ENCODE measurements at regions not wholly inside any gene's neighbourhood (a gene's known extent, or its start where the extent isn't known, plus 50 kb on each side); places are given as distances from the start of the nearest gene placed in this dataset.

- no peak overlapping the region for H3K27ac ChIP-seq (ENCODE audit: low read depth, low read length)
- no peak overlapping the region for H3K9ac ChIP-seq (ENCODE audit: low read length)
- peaks cover 0 to 6% of the 10 kb centered on the region in 2 donors for H3K27me3 ChIP-seq (ENCODE audit: control insufficient read depth in 1 of 2, insufficient read depth in 2 of 2, low read length in 2 of 2)
- H3K9me3 ChIP-seq (ENCODE audit: low read length): no peaks in the 10 kb centered on the region
- no peaks in the 10 kb centered on the region for H3K4me1 ChIP-seq (ENCODE audit: insufficient read depth, low read length)
- H3K4me3 ChIP-seq (ENCODE audit: low read depth in 1 of 2, low read length in 2 of 2): no peak overlapping the region
- no peaks in the 10 kb centered on the region for H3K36me3 ChIP-seq (ENCODE audit: insufficient read depth, low read length)
Observed at GRCh38 chr22:48832592-48832991, 995.1 kb downstream of the BRD1 start.

GRCh38 chr22:48829908-48830307 is 997.8 kb downstream of the BRD1 start:
- Histone ChIP-seq H3K9ac (ENCODE audit: low read length) (no peak overlapping the region), H3K4me1 (ENCODE audit: insufficient read depth, low read length) (no peaks in the 10 kb centered on the region), H3K36me3 (ENCODE audit: insufficient read depth, low read length) (no peaks in the 10 kb centered on the region), H3K27me3 (ENCODE audit: control insufficient read depth in 1 of 2, insufficient read depth in 2 of 2, low read length in 2 of 2) (peaks cover 0 to 17% of the 10 kb centered on the region in 2 donors), H3K9me3 (ENCODE audit: low read length) (no peaks in the 10 kb centered on the region), H3K4me3 (ENCODE audit: low read depth in 1 of 2, low read length in 2 of 2) (no peak overlapping the region), H3K27ac (ENCODE audit: low read depth, low read length) (no peak overlapping the region)

- no peak overlapping the region for H3K4me3 ChIP-seq (ENCODE audit: low read depth in 1 of 2, low read length in 2 of 2)
- no peaks in the 10 kb centered on the region for H3K9me3 ChIP-seq (ENCODE audit: low read length)
- H3K27me3 ChIP-seq (ENCODE audit: control insufficient read depth in 1 of 2, insufficient read depth in 2 of 2, low read length in 2 of 2): peaks cover 0 to 17% of the 10 kb centered on the region in 2 donors
- H3K27ac ChIP-seq (ENCODE audit: low read depth, low read length): no peak overlapping the region
- no peaks in the 10 kb centered on the region for H3K4me1 ChIP-seq (ENCODE audit: insufficient read depth, low read length)
- H3K9ac ChIP-seq (ENCODE audit: low read length): no peak overlapping the region
- no peaks in the 10 kb centered on the region for H3K36me3 ChIP-seq (ENCODE audit: insufficient read depth, low read length)
Observed at GRCh38 chr22:48828688-48829087, 999.0 kb downstream of the BRD1 start.

GRCh38 chr22:48827904-48828555 is 999.6 kb downstream of the BRD1 start:
- Histone ChIP-seq H3K9ac (ENCODE audit: low read length) (no peak overlapping the region), H3K36me3 (ENCODE audit: insufficient read depth, low read length) (no peaks in the 10 kb centered on the region), H3K9me3 (ENCODE audit: low read length) (no peaks in the 10 kb centered on the region), H3K4me3 (ENCODE audit: low read depth in 1 of 2, low read length in 2 of 2) (no peak overlapping the region), H3K27me3 (ENCODE audit: control insufficient read depth in 1 of 2, insufficient read depth in 2 of 2, low read length in 2 of 2) (peaks cover 0 to 17% of the 10 kb centered on the region in 2 donors), H3K4me1 (ENCODE audit: insufficient read depth, low read length) (no peaks in the 10 kb centered on the region), H3K27ac (ENCODE audit: low read depth, low read length) (no peak overlapping the region)

- Histone ChIP-seq H3K4me1 (ENCODE audit: insufficient read depth, low read length) (no peaks in the 10 kb centered on the region), H3K27me3 (ENCODE audit: control insufficient read depth in 1 of 2, insufficient read depth in 2 of 2, low read length in 2 of 2) (peaks cover 0 to 17% of the 10 kb centered on the region in 2 donors), H3K9me3 (ENCODE audit: low read length) (no peaks in the 10 kb centered on the region), H3K9ac (ENCODE audit: low read length) (no peak overlapping the region), H3K4me3 (ENCODE audit: low read depth in 1 of 2, low read length in 2 of 2) (no peak overlapping the region), H3K27ac (ENCODE audit: low read depth, low read length) (no peak overlapping the region), H3K36me3 (ENCODE audit: insufficient read depth, low read length) (no peaks in the 10 kb centered on the region)
Observed at GRCh38 chr22:48827268-48827846, 1000.3 kb downstream of the BRD1 start.

GRCh38 chr22:48826546-48826945 is 1001.1 kb downstream of the BRD1 start:
- Histone ChIP-seq H3K9me3 (ENCODE audit: low read length) (no peaks in the 10 kb centered on the region), H3K27me3 (ENCODE audit: control insufficient read depth in 1 of 2, insufficient read depth in 2 of 2, low read length in 2 of 2) (peaks cover 0 to 17% of the 10 kb centered on the region in 2 donors), H3K36me3 (ENCODE audit: insufficient read depth, low read length) (no peaks in the 10 kb centered on the region), H3K9ac (ENCODE audit: low read length) (no peak overlapping the region), H3K4me3 (ENCODE audit: low read depth in 1 of 2, low read length in 2 of 2) (no peak overlapping the region), H3K27ac (ENCODE audit: low read depth, low read length) (no peak overlapping the region), H3K4me1 (ENCODE audit: insufficient read depth, low read length) (no peaks in the 10 kb centered on the region)

- Histone ChIP-seq H3K27me3 (ENCODE audit: control insufficient read depth in 1 of 2, insufficient read depth in 2 of 2, low read length in 2 of 2) (peaks cover 0 to 17% of the 10 kb centered on the region in 2 donors), H3K9me3 (ENCODE audit: low read length) (no peaks in the 10 kb centered on the region), H3K36me3 (ENCODE audit: insufficient read depth, low read length) (no peaks in the 10 kb centered on the region), H3K4me1 (ENCODE audit: insufficient read depth, low read length) (no peaks in the 10 kb centered on the region), H3K27ac (ENCODE audit: low read depth, low read length) (no peak overlapping the region), H3K4me3 (ENCODE audit: low read depth in 1 of 2, low read length in 2 of 2) (no peak overlapping the region), H3K9ac (ENCODE audit: low read length) (no peak overlapping the region)
Observed at GRCh38 chr22:48825802-48826520, 1001.7 kb downstream of the BRD1 start.

- H3K9ac ChIP-seq (ENCODE audit: low read length): no peak overlapping the region
- peaks cover 0 to 17% of the 10 kb centered on the region in 2 donors for H3K27me3 ChIP-seq (ENCODE audit: control insufficient read depth in 1 of 2, insufficient read depth in 2 of 2, low read length in 2 of 2)
- no peaks in the 10 kb centered on the region for H3K4me1 ChIP-seq (ENCODE audit: insufficient read depth, low read length)
- H3K36me3 ChIP-seq (ENCODE audit: insufficient read depth, low read length): no peaks in the 10 kb centered on the region
- H3K9me3 ChIP-seq (ENCODE audit: low read length): no peaks in the 10 kb centered on the region
- no peak overlapping the region for H3K4me3 ChIP-seq (ENCODE audit: low read depth in 1 of 2, low read length in 2 of 2)
- H3K27ac ChIP-seq (ENCODE audit: low read depth, low read length): no peak overlapping the region
Observed at GRCh38 chr22:48824712-48825651, 1002.7 kb downstream of the BRD1 start.

- Histone ChIP-seq H3K4me3 (ENCODE audit: low read depth in 1 of 2, low read length in 2 of 2) (no peak overlapping the region), H3K9me3 (ENCODE audit: low read length) (no peaks in the 10 kb centered on the region)
Observed at GRCh38 chr22:48823941-48824340, 1003.7 kb downstream of the BRD1 start.

GRCh38 chr22:48822278-48823233 is 1005.1 kb downstream of the BRD1 start:
- Histone ChIP-seq H3K4me1 (ENCODE audit: insufficient read depth, low read length) (no peaks in the 10 kb centered on the region), H3K27me3 (ENCODE audit: control insufficient read depth in 1 of 2, insufficient read depth in 2 of 2, low read length in 2 of 2) (peaks cover 0 to 11% of the 10 kb centered on the region in 2 donors), H3K36me3 (ENCODE audit: insufficient read depth, low read length) (no peaks in the 10 kb centered on the region), H3K9ac (ENCODE audit: low read length) (no peak overlapping the region), H3K4me3 (ENCODE audit: low read depth in 1 of 2, low read length in 2 of 2) (no peak overlapping the region), H3K9me3 (ENCODE audit: low read length) (no peaks in the 10 kb centered on the region), H3K27ac (ENCODE audit: low read depth, low read length) (no peak overlapping the region)

More at GRCh38 chr22:48823941-48824340, 1003.7 kb downstream of the BRD1 start:
- no peak overlapping the region for H3K9ac ChIP-seq (ENCODE audit: low read length)
- no peak overlapping the region for H3K27ac ChIP-seq (ENCODE audit: low read depth, low read length)
- H3K36me3 ChIP-seq (ENCODE audit: insufficient read depth, low read length): no peaks in the 10 kb centered on the region
- no peaks in the 10 kb centered on the region for H3K4me1 ChIP-seq (ENCODE audit: insufficient read depth, low read length)
- peaks cover 0 to 17% of the 10 kb centered on the region in 2 donors for H3K27me3 ChIP-seq (ENCODE audit: control insufficient read depth in 1 of 2, insufficient read depth in 2 of 2, low read length in 2 of 2)
